ENCODE measurements at regions not wholly inside any gene's neighbourhood (a gene's known extent, or its start where the extent isn't known, plus 50 kb on each side); places are given as distances from the start of the nearest gene placed in this dataset.
A peak's percentile ranks its signal among the peaks of the same experiment; 100 is the strongest.

DNA sequence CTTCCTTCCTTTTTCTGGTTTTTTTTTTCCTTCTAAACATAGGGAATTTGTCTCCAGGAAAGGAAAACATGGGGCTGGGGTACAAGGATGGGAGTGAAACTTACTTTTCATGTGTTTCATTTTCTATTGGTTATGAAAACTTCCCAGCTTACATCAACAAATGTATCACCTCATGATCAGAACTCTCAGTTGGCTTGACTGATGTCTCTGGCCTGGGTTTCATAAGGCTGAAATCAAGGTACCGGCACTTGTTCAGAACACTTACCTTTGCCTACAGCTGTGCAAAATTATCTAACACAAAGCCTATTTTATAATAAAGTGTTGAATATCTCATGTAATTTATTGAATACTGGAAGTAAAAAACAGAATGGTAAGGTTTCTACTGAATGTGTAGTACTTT is 91.8 kb upstream of the STT3B start:
- H3K9me3 Mint-ChIP-seq = peaks cover 22% of the 10 kb centered on the region
- peaks cover 17% of the 10 kb centered on the region for H3K36me3 Mint-ChIP-seq (ENCODE audit: low read depth)
- no peak overlapping the region for H3K27ac Mint-ChIP-seq
- no peaks in the 10 kb centered on the region for H3K27me3 Mint-ChIP-seq
- CTCF ChIA-PET = no interaction called here
- no peak overlapping the region for H3K4me3 Mint-ChIP-seq
- no peaks in the 10 kb centered on the region for H3K4me1 Mint-ChIP-seq
- DNase-seq = no peak
- POLR2A ChIA-PET = no interaction called here

DNA sequence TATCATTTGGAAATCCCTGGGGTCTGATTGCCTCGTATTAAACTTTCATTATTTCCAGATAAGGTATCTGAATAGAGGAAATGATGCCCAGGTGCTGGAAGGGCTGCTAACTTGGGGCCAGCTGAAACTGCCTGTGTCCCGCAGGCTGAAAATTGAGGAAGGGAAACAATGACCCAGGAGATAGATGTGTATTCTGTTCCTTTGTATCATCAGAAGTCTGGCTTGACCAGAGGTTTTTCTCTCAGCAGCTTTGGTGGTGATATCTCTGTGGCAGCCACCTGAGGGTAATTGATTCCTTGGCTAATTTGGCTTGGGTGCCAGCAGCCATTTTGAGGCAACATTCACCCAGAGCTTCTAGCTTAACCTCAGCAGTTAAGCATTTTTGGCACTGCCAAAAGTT is 90.0 kb upstream of the STT3B start:
- Mint-ChIP-seq H3K36me3 (ENCODE audit: low read depth) (peaks cover 7% of the 10 kb centered on the region), H3K9me3 (peaks cover 5% of the 10 kb centered on the region), H3K27me3 (no peaks in the 10 kb centered on the region), H3K27ac (no peak overlapping the region), H3K4me3 (no peak overlapping the region), H3K4me1 (peaks cover 3% of the 10 kb centered on the region)
- no peak for DNase-seq
- ChIA-PET CTCF (no interaction called here), POLR2A (interaction anchor here (1.2 to 1.4 kb wide), 2 partner anchors 19 to 89 kb away, joined by 4 read pairs; no protein-coding TSS in a partner anchor)

DNA sequence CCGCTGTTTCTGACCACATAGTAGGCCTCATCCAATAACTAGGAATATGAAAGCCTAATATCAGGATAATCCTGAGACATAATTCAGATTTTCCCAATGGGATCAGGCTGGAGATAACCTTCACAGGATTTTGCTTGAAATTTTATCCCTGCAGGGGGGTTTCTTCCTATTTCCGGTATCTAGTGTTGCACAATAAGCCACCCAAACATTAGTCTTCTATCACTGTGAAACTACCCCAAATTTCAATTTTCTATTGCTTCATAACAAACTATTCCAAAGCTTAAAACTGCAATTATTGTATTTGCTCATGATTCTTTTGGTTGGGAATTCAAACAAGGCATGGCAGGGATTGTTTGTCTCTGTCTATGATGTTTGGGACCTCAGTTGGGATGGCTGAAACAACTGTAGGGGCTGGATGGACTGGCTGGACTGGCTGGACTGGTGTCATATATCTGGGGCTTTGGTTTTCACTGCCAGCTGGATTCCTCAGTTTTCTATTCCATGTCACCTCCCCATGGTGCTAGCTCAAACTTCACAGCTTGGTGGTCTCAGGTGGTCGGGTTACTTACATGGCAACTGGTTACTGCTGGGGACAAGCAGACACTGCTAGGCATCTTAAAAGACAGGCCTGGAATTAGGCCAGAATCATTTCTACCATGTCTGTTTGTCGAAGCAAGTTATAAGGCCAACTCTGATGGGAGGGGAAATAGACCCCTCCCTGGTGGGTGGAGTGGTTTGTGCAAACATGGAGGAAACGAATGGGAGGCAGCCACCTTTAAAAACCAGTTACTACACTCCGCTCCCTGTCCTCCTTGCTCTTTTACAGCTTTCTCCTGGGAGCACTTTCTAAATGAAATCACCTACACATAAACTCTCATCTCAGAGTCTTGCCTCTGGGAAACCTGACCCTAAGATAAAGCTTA is 88.2 kb upstream of the STT3B start:
- DNase-seq = no peak
- H3K36me3 Mint-ChIP-seq (ENCODE audit: low read depth) = peaks cover 13% of the 10 kb centered on the region
- no peak overlapping the region for H3K4me3 Mint-ChIP-seq
- H3K4me1 Mint-ChIP-seq = peaks cover 18% of the 10 kb centered on the region
- CTCF ChIA-PET = interaction anchor here (0.7 kb wide), 2 partner anchors 566 to 995 kb away, joined by 3 to 4 read pairs; no protein-coding TSS in a partner anchor
- H3K9me3 Mint-ChIP-seq = peaks cover 8% of the 10 kb centered on the region
- no peak overlapping the region for H3K27ac Mint-ChIP-seq
- no peaks in the 10 kb centered on the region for H3K27me3 Mint-ChIP-seq
- POLR2A ChIA-PET = no interaction called here

DNA sequence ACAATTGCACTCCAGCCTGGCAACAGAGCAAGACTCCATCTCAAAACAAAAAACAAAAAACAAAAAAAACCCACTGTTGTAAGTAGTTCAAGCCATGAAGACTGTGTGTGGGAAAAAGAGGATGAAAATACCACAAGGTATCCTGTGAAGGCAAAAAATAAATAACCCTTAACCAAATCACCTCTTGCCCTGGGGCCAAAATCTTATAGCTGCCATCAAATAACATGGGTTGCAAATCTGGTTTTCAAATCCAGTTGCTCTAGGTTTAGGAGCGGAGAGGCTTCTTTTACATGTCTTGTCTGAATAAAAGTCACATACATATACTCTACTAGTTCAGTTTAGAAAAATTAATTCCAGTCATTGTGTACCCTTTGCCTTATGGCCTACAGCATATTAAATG is 87.0 kb upstream of the STT3B start:
- no peak overlapping the region for H3K27ac Mint-ChIP-seq
- H3K4me3 Mint-ChIP-seq = no peak overlapping the region
- H3K9me3 Mint-ChIP-seq = peaks cover 7% of the 10 kb centered on the region
- peaks cover 11% of the 10 kb centered on the region for H3K36me3 Mint-ChIP-seq (ENCODE audit: low read depth)
- no peak for DNase-seq
- H3K27me3 Mint-ChIP-seq = no peaks in the 10 kb centered on the region
- ChIA-PET CTCF (no interaction called here), POLR2A (no interaction called here)
- H3K4me1 Mint-ChIP-seq = peaks cover 28% of the 10 kb centered on the region

DNA sequence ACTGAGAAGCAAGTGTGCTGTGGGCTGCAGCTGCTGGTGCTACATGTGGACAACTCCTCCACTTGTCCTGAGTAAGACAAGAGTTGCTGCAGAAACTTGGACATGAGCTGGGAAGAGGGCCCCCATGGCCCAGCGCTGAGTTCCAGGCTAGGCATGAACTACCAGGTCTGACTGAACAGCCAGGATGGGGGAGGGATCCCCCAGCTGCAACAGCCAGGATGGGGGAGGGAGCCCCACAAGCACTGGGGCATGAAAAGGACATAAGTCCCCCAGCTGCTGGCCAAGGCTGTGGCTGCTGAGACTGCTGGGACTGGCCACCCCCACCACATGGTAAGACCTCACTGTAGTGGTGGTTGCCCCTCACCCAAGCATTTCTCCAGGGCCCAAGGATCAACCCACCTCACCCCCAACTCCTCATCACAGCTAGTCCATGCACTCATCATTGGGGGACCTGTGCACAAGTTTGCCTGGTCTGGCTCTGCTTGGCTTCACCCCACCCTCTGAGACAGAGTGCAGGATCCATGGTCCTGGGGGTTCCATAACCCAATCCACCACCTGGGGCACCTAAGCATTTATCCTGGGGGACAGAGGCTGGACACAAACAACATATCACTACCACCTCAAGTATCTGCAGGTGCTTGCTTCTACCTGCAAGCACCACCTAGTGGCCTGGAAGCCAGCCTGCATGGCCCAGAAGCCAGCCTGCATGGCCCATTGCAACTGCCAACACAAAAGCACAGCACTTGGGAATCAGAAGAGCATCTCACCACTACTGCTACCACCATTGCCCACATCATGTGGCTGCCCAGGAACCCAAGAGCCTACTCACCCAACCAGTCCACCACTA is 84.5 kb upstream of the STT3B start:
- Mint-ChIP-seq H3K27me3 (no peaks in the 10 kb centered on the region), H3K27ac (peak overlapping the region; percentile 33), H3K36me3 (ENCODE audit: low read depth) (peaks cover 14% of the 10 kb centered on the region), H3K4me3 (no peak overlapping the region), H3K4me1 (peaks cover 29% of the 10 kb centered on the region), H3K9me3 (peaks cover 23% of the 10 kb centered on the region)
- CTCF ChIA-PET = interaction anchor here (0.5 to 1.7 kb wide), 4 partner anchors 17 to 1825 kb away, joined by 3 to 4 read pairs (median 4); no protein-coding TSS in a partner anchor
- DNase-seq = peak; percentile 50
- POLR2A ChIA-PET = no interaction called here

DNA sequence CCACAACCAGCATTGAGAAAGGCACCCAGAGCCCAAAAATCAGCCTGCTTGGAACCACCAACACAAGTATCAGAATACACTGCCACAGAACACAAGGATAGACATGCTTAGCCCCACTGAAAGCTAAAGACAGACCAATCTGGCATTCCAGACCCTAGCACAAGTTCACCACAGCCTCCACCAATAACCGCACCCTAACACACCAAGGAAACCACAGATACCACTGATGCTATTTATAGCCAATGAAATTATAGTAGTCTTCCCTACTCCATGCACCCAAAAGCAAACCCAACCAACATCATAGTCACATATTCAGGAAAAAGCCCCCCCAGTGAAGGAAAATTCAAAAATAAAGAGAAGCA is 83.9 kb upstream of the STT3B start:
- no peak for DNase-seq
- peaks cover 14% of the 10 kb centered on the region for H3K36me3 Mint-ChIP-seq (ENCODE audit: low read depth)
- peaks cover 23% of the 10 kb centered on the region for H3K9me3 Mint-ChIP-seq
- H3K27ac Mint-ChIP-seq = peak overlapping the region; percentile 33
- no peaks in the 10 kb centered on the region for H3K27me3 Mint-ChIP-seq
- ChIA-PET POLR2A (no interaction called here), CTCF (interaction anchor here (1.1 to 1.7 kb wide), 2 partner anchors 18 to 222 kb away, joined by 3 to 4 read pairs; no protein-coding TSS in a partner anchor)
- H3K4me1 Mint-ChIP-seq = peaks cover 29% of the 10 kb centered on the region
- H3K4me3 Mint-ChIP-seq = peak overlapping the region; percentile 19

DNA sequence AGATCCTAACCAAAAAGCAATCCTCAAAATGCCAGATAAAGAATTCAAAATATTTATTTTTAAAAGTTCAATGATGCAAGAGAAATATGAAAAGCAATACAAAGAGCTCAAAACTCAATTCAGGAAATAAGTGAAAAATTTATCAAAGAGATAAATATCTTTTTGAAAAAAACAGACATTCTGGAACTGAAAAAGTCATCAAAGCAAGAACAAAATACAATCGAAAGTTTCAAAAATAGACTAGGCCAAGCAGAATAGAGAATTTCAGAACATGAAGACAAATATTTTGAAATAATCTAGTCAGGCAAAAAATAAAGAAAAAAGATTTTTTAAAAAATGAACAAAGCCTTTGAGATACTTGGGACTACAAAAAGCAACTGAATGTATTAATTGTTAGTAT is 83.4 kb upstream of the STT3B start:
- Mint-ChIP-seq H3K4me3 (no peak overlapping the region), H3K27me3 (no peaks in the 10 kb centered on the region), H3K27ac (no peak overlapping the region), H3K4me1 (peaks cover 29% of the 10 kb centered on the region), H3K36me3 (ENCODE audit: low read depth) (peaks cover 14% of the 10 kb centered on the region), H3K9me3 (peaks cover 23% of the 10 kb centered on the region)
- ChIA-PET CTCF (interaction anchor here (1.1 to 1.7 kb wide), 2 partner anchors 17 to 222 kb away, joined by 3 to 4 read pairs; no protein-coding TSS in a partner anchor), POLR2A (no interaction called here)
- no peak for DNase-seq

DNA sequence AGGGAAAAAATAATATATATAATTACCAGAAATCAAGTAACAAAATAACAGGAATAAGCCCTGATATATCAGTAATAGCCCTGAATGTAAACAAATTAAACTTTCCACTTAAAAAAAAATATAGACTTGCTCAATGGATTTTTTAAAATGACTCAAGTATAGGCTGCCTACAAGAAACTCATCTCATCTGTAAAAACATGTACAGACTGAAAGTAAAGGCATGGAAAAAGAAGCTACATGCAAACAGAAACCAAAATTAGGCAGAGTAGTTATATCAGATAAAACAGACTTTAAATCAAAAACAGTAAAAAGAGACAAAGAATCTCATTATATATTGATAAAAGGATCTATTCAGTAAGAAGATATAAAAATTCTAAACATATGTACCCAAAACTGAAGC is 82.4 kb upstream of the STT3B start:
- CTCF ChIA-PET = interaction anchor here (0.7 kb wide), 1 partner anchor 87 kb away, joined by 6 read pairs; no protein-coding TSS in a partner anchor

DNA sequence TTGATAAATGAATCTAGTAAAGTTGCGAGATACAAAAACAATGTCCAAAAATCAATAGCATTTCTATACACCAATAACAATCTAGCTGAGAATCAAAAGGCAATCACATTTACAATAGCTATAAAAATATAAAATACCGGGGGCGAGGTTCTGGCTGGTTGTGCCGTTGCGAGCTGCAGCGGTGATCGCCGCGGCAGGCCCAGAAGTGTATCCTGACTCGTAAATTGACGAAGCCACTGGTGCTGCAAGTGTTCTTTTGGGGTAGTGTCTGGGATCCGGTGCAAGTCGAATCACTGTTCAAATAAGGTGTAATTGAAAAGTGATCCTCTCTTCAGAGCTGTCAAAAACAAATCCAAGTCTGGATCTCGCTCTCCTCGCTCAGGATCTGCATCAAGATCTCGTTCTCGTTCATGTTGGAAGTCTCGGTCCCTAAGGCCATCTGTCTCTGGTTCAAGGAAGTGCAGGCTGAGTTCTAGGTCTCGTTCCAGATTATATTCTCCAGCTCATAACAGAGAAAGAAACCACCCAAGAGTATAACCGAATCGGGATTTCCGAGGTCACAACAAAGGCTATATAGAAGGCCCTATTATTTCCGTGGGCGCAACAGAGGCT is 80.1 kb upstream of the STT3B start:
- Mint-ChIP-seq H3K27me3 (no peaks in the 10 kb centered on the region), H3K9me3 (peaks cover 23% of the 10 kb centered on the region), H3K4me1 (peaks cover 28% of the 10 kb centered on the region), H3K4me3 (no peak overlapping the region), H3K27ac (no peak overlapping the region), H3K36me3 (ENCODE audit: low read depth) (peaks cover 14% of the 10 kb centered on the region)
- CTCF ChIA-PET = no interaction called here
- POLR2A ChIA-PET = no interaction called here
- DNase-seq = no peak

More for the DNA sequence above, 82.4 kb upstream of the STT3B start:
- POLR2A ChIA-PET = interaction anchor here (1.3 kb wide), 1 partner anchor 82 kb away, joined by 4 read pairs; the partner anchor contains the start of gene STT3B
- Mint-ChIP-seq H3K4me1 (peaks cover 29% of the 10 kb centered on the region), H3K36me3 (ENCODE audit: low read depth) (peaks cover 14% of the 10 kb centered on the region), H3K9me3 (peaks cover 23% of the 10 kb centered on the region), H3K4me3 (no peak overlapping the region), H3K27me3 (no peaks in the 10 kb centered on the region), H3K27ac (no peak overlapping the region)
- no peak for DNase-seq

DNA sequence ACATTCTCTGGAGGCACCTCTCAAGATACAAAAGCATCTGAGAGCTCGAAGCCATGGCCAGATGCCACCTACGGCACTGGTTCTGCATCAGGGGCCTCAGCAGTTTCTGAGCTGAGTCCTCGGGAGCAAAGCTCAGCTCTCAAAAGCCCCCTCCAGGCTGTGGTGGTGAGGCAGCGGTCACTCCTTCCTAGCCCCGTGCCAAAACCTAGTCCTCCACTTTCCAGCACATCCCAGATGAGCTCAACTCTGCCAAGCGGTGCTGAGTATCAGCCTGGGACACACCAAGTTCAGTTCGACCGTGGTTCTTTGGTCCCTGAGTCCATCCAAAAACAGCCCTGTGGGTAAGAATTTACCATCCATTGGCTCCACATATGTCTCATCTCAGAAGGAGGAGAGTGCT is 79.3 kb upstream of the STT3B start:
- peaks cover 14% of the 10 kb centered on the region for H3K36me3 Mint-ChIP-seq (ENCODE audit: low read depth)
- no peak overlapping the region for H3K27ac Mint-ChIP-seq
- peaks cover 22% of the 10 kb centered on the region for H3K4me1 Mint-ChIP-seq
- POLR2A ChIA-PET = no interaction called here
- H3K9me3 Mint-ChIP-seq = peaks cover 23% of the 10 kb centered on the region
- H3K27me3 Mint-ChIP-seq = no peaks in the 10 kb centered on the region
- CTCF ChIA-PET = no interaction called here
- no peak for DNase-seq
- no peak overlapping the region for H3K4me3 Mint-ChIP-seq

DNA sequence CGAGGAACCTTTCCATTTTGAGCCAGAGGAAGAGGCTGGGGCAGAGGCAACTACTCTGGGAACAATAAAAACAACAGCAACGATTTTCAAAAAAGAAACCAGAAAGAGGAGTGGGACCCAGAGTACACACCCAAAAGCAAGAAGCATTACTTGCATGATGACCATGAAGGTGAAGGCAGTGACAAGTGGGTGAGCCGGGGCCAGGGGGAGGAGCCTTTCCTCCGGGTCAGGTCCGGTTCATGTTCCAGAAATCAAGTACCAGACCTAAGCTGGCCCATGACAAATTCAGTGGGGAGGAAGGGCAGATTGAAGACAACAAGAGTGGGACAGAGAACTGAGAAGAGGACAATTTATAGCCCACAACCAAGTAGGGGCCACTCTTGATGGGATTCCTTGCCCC is 77.2 kb upstream of the STT3B start:
- Mint-ChIP-seq H3K4me3 (no peak overlapping the region), H3K36me3 (ENCODE audit: low read depth) (peaks cover 7% of the 10 kb centered on the region), H3K4me1 (peaks cover 2% of the 10 kb centered on the region), H3K27me3 (no peaks in the 10 kb centered on the region), H3K9me3 (peaks cover 16% of the 10 kb centered on the region), H3K27ac (no peak overlapping the region)
- ChIA-PET POLR2A (no interaction called here), CTCF (no interaction called here)
- DNase-seq = no peak

DNA sequence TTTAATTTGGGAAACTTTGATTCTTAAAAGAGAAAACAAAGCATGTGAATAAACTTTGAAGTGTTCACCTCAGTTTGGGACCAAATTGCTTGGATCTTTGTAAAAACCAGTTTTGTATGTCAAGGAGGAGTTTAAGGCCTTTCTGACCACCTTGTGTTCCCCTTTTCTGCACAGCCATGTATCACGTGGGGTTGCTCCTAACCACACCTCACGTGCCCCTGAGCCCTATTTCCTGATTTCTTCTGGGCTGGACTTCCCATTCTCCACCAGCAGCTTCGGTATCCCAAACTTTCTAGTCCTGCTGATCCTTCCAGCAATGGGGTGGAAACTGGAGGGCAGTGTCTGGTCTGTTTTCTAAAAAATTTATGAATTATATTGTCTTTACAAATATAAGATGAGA is 76.4 kb upstream of the STT3B start:
- H3K9me3 Mint-ChIP-seq = peaks cover 14% of the 10 kb centered on the region
- H3K4me1 Mint-ChIP-seq = no peaks in the 10 kb centered on the region
- no peaks in the 10 kb centered on the region for H3K36me3 Mint-ChIP-seq (ENCODE audit: low read depth)
- DNase-seq = no peak
- CTCF ChIA-PET = no interaction called here
- H3K27me3 Mint-ChIP-seq = no peaks in the 10 kb centered on the region
- POLR2A ChIA-PET = no interaction called here
- no peak overlapping the region for H3K4me3 Mint-ChIP-seq
- no peak overlapping the region for H3K27ac Mint-ChIP-seq

DNA sequence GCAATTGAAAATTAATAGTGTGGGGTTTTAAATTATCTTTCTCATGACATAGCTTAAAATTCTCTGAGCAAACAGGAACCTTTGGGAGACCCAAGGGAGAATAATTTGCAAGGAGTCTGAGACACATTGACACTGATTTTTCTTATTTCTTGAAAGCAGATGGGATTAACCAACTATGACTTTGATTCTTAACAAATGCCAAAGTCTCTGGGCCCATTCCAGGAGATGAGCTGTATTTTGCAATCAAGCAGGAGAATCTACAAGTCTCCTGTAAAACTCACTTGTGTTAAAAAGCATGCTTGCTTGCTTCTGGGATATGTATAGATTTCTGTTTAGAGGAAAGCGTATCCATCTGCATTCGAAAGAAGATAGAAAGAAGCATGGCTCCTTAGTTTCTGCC is 71.3 kb upstream of the STT3B start:
- Mint-ChIP-seq H3K36me3 (ENCODE audit: low read depth) (no peaks in the 10 kb centered on the region), H3K4me1 (peaks cover 14% of the 10 kb centered on the region), H3K27ac (no peak overlapping the region), H3K9me3 (no peaks in the 10 kb centered on the region), H3K4me3 (no peak overlapping the region), H3K27me3 (no peaks in the 10 kb centered on the region)
- ChIA-PET CTCF (interaction anchor here (1.5 kb wide), 1 partner anchor 13 kb away, joined by 4 read pairs; no protein-coding TSS in a partner anchor), POLR2A (interaction anchor here (0.9 to 4.1 kb wide), 4 partner anchors 19 to 235 kb away, joined by 3 to 35 read pairs (median 4); partner anchors contain the start of gene STT3B)
- DNase-seq = no peak

Measured in activated CD4-positive, alpha-beta memory T cell treated with anti-CD3 and anti-CD28 coated beads, Interleukin-2, amount 10 ng/mL, durations not matched to agents 7 days and 5 days (primary cell).